ENCODE measurements at regions not wholly inside any gene's neighbourhood (a gene's known extent, or its start where the extent isn't known, plus 50 kb on each side); places are given as distances from the start of the nearest gene placed in this dataset.

DNA sequence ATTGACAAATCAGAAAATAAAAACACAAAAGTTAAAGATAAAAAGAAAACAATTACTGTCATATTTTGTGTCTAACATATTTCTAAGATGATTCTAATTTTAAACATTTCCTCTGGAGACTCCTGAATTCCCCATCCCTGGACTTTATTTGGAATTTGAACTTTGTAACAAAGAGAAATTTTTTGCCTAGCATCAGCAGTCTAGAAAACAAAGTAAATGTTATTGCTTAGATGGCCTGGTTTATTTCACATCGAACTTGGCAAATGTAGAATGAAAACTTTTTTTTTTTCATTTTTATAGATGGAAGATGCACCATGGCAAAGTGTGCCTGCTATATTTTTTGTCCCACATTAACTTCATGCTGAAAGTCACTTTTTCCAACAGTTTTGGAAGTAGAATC, 159.1 kb downstream of the TBX18 start:
- no peak overlapping the region for H4K91ac ChIP-seq (replicated peaks; ENCODE audit: insufficient read length, low read length)
- no peaks in the 10 kb centered on the region for H3K23me2 ChIP-seq (ENCODE audit: low read depth, low read length)
- no peak overlapping the region for H4K8ac ChIP-seq (ENCODE audit: extremely low read depth, insufficient read depth, low read length)
- no peak overlapping the region for H2AK5ac ChIP-seq (ENCODE audit: low read depth, low read length)
- H2BK5ac ChIP-seq (ENCODE audit: low read depth, low read length), result no peak overlapping the region
- no peak overlapping the region for H3K14ac ChIP-seq (ENCODE audit: insufficient read length)
- no peak overlapping the region for H3K4me2 ChIP-seq (ENCODE audit: insufficient read depth in 1 of 2, low read depth in 2 of 2, low read length in 2 of 2)
- no peaks in the 10 kb centered on the region for H3K9me3 ChIP-seq (ENCODE audit: insufficient read depth in 2 of 2, low read depth in 1 of 2, low read length in 1 of 2)
- H3K9ac ChIP-seq (replicated peaks in 1 of 4; ENCODE audit: extremely low read depth in 1 of 4, low read depth in 3 of 4, low read length in 3 of 4), result no peak overlapping the region
- H2BK20ac ChIP-seq (ENCODE audit: low read length), result no peak overlapping the region
- no peaks in the 10 kb centered on the region for H3K4me1 ChIP-seq (replicated peaks in 1 of 4; ENCODE audit: control insufficient read depth in 3 of 4, insufficient read depth in 4 of 4, low read length in 3 of 4)
- H2AFZ ChIP-seq (ENCODE audit: low read length), result no peak overlapping the region
- FAIRE-seq (no peak), DNase-seq (ENCODE audit: low read depth in 1 of 2, low spot score in 2 of 2) (no peak)
- no peak overlapping the region for H3K56ac ChIP-seq (replicated peaks; ENCODE audit: insufficient read length, low read depth, low read length)
- CTCF ChIA-PET (ENCODE audit: partially characterized antibody), result no interaction called here
- no peak overlapping the region for H4K5ac ChIP-seq (ENCODE audit: insufficient read length, low read depth, low read length)
- TF ChIP-seq MAFK (IDR thresholded peaks at IDR 0.05; ENCODE audit: low read depth, low read length) (no peak), SIN3A (conservative IDR thresholded peaks at IDR 0.05 in 1 of 2, IDR thresholded peaks at IDR 0.05 in 1 of 2; ENCODE audit: low read depth in 1 of 2, low read length in 2 of 2) (no peak), BACH1 (IDR thresholded peaks at IDR 0.05; ENCODE audit: low read length) (no peak), TAF7 (optimal IDR thresholded peaks at IDR 0.05; ENCODE audit: borderline replicate concordance, low read depth, low read length) (no peak), JUND (IDR thresholded peaks at IDR 0.05; ENCODE audit: low read length) (no peak), CBX5 (IDR thresholded peaks at IDR 0.05; ENCODE audit: low read depth, low read length) (no peak)
- TF ChIP-seq, protein P1, sequence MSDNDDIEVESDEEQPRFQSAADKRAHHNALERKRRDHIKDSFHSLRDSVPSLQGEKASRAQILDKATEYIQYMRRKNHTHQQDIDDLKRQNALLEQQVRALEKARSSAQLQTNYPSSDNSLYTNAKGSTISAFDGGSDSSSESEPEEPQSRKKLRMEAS (IDR thresholded peaks at IDR 0.05), result no peak
- H3K23ac ChIP-seq (ENCODE audit: insufficient read length), result no peak overlapping the region
- no peaks in the 10 kb centered on the region for H3K79me2 ChIP-seq (ENCODE audit: control insufficient read depth in 1 of 2, insufficient read depth in 2 of 2, low read length in 2 of 2)
- H4K20me1 ChIP-seq (replicated peaks in 1 of 2; ENCODE audit: control insufficient read depth in 1 of 2, insufficient read depth in 2 of 2, low read length in 2 of 2), result no peaks in the 10 kb centered on the region
- H3K36me3 ChIP-seq (ENCODE audit: control insufficient read depth in 2 of 4, insufficient read depth in 4 of 4, low read length in 3 of 4), result no peaks in the 10 kb centered on the region
- no peaks in the 10 kb centered on the region for H3K27me3 ChIP-seq (replicated peaks in 1 of 4; ENCODE audit: control insufficient read depth in 3 of 4, extremely low read depth in 1 of 4, insufficient read depth in 3 of 4, low read length in 3 of 4)
- H3K4ac ChIP-seq (replicated peaks; ENCODE audit: insufficient read length, low read depth, low read length), result no peak overlapping the region
- no peak overlapping the region for H2BK15ac ChIP-seq (ENCODE audit: low read length)
- H3K4me3 ChIP-seq (ENCODE audit: extremely low read depth in 1 of 4, insufficient read depth in 2 of 4, low read depth in 3 of 4, low read length in 4 of 4), result no peak overlapping the region
- WGBS, 2 experiments (ENCODE audit: extremely low coverage in 1 of 2, insufficient coverage in 1 of 2, insufficient read length in 1 of 2, insufficient replicate concordance in 2 of 2, low coverage in 1 of 2, low lambda C conversion rate in 2 of 2, missing lambda C conversion rate in 1 of 2), result 90% methylated on average over 1 of the region's 1 CpG; no CpG with 5 or more reads in 1 of the 2 experiments
- no peaks in the 10 kb centered on the region for H3K79me1 ChIP-seq (ENCODE audit: low read depth, low read length)
- no peak overlapping the region for H2BK12ac ChIP-seq (ENCODE audit: low read depth, low read length)
- no peak overlapping the region for H3K27ac ChIP-seq (ENCODE audit: low read depth, low read length)
- no peak overlapping the region for H3K18ac ChIP-seq (ENCODE audit: extremely low read depth, low read length)
- POLR2A ChIA-PET (ENCODE audit: partially characterized antibody), result no interaction called here
- no peak overlapping the region for H2BK120ac ChIP-seq (replicated peaks; ENCODE audit: low read depth, low read length)

All from H1 (cell line).